C4-2B (cell line): ENCODE measurements at regions not wholly inside any gene's neighbourhood (a gene's known extent, or its start where the extent isn't known, plus 50 kb on each side); places are given as distances from the start of the nearest gene placed in this dataset.

ENCODE experiments used
- CTCF ChIP-seq: fragments of 450-650 bp; conservative IDR thresholded peaks from 2 replicates; pipeline ENCODE4 v1.5.1; 2017; ENCODE audit warnings: mild to moderate bottlenecking
- ZFX ChIP-seq: fragments of 450-650 bp; IDR thresholded peaks from 2 replicates; pipeline ENCODE4 v1.6.1; 2017

DNA sequence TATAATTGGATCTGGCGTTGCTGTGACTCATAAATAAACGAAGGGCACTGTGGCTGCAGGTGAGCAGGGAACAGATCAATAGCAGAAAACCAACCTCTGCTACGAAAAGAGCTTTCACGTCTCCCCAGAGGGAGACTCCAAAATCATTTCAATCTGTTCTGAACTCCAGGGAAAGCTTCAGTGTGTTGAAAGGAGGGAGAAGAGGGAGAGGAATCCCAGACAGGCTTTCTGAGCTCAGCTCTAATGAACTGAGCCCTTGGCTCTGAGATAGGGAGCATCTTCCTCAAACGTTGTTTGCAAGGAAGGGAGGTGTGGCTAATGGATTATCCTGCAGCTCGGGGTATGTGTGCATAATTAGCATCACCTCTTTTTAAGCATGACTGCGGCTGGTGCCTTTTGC lies 288.0 kb upstream of the IRX4 start:
- TF ChIP-seq CTCF, result no peak
- TF ChIP-seq ZFX, result no peak
